C4-2B (cell line): ENCODE measurements at regions not wholly inside any gene's neighbourhood (a gene's known extent, or its start where the extent isn't known, plus 50 kb on each side); places are given as distances from the start of the nearest gene placed in this dataset.

Experiments used
- H3K27ac ChIP-seq: fragments of 450-650 bp; 2 replicates; pipeline ENCODE4 v1.5.1; 2017
- ZFX ChIP-seq: fragments of 450-650 bp; IDR thresholded peaks from 2 replicates; pipeline ENCODE4 v1.6.1; 2017
- TF ChIP-seq, protein P1 (sequence below): fragments of 450-650 bp; conservative IDR thresholded peaks from 2 replicates; pipeline ENCODE4 v1.5.1; 2017; ENCODE audit warnings: mild to moderate bottlenecking

DNA sequence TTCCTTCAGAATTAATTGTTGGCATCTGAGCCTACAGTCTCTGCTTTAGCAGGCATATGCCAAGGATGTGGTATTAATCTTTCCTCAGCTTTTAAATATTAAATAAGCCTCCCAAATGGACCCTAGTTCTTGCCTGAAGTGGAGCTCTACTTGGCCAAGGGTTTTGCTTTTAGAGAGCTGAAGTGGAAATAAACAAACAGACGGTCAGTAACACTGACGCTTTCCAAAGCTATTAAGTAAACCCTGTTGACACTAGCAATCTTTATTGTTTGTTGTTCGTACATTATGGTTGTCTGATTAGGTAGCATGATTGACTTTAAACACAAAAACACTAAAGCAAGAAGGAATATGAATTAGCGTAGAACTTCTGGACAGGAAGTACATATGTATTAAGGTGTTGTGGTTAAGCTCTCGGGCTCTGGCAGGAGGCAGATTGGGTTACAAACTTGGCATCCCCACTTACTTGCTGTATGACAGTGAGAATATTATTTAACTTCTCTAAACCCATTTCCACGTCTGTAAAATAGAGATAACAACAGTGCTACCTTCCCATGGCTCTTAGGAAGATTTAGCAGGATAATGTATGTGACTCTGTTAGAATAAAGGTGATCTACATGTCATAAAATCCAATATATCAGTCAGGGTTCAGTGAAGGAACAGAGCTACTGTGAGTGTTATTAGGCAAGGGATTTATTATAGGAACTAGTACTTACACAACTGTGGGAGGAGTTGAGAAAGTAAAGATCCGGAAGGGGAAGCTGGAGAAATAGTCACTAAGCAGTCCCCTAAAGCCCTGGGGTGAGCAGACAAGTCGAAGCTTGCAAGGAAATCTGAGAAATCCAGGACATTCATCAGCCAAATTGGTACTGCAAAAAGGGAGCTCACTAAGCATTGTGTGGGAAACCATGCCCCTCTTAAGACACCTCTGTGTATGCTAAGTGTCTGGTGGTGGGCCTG lies 92.2 kb upstream of the ATF7IP start:
- TF ChIP-seq ZFX, result no peak
- TF ChIP-seq, protein P1, sequence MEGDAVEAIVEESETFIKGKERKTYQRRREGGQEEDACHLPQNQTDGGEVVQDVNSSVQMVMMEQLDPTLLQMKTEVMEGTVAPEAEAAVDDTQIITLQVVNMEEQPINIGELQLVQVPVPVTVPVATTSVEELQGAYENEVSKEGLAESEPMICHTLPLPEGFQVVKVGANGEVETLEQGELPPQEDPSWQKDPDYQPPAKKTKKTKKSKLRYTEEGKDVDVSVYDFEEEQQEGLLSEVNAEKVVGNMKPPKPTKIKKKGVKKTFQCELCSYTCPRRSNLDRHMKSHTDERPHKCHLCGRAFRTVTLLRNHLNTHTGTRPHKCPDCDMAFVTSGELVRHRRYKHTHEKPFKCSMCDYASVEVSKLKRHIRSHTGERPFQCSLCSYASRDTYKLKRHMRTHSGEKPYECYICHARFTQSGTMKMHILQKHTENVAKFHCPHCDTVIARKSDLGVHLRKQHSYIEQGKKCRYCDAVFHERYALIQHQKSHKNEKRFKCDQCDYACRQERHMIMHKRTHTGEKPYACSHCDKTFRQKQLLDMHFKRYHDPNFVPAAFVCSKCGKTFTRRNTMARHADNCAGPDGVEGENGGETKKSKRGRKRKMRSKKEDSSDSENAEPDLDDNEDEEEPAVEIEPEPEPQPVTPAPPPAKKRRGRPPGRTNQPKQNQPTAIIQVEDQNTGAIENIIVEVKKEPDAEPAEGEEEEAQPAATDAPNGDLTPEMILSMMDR, result no peak
- H3K27ac ChIP-seq, result no peak overlapping the region

DNA sequence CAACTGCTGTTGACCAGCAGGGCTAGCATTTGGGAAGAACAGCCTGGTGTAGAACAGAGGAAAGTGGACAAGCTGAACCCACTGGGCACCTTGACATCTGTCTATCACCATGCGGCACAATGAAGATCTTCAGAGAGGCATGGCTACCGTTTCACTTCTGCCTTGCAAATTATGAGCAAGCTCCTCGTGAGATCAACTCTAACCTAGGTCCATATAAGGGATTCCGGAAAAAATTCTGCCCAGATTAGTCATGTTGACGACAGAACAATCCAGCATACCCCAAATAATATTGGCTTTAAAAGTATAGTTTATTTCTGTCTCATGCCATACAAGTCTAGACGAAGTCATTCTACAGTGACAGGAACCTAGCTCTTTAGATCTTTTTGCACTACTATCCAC lies 91.6 kb upstream of the ATF7IP start:
- no peak overlapping the region for H3K27ac ChIP-seq
- TF ChIP-seq, protein P1, result no peak
- no peak for TF ChIP-seq ZFX

DNA sequence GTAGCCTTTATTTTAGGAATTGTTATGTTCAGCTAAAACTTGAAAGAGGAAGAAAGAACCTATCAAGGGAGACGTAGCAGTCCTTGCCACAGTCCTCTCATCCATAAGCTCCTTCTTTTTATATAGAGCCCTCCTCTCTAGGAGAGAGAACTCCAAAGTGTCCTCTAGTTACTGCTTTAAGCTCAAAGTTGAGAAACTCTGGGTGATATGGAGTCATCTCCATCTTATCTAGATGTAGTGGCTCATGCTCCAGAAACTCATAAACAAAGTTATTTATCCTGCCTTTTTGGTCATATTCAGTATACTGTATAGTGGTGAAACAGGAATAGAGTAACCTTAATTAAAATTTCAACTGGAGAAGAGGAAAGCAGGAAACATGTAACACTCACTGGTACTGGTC lies 90.4 kb upstream of the ATF7IP start:
- H3K27ac ChIP-seq, result no peak overlapping the region
- TF ChIP-seq, protein P1, result no peak
- no peak for TF ChIP-seq ZFX

DNA sequence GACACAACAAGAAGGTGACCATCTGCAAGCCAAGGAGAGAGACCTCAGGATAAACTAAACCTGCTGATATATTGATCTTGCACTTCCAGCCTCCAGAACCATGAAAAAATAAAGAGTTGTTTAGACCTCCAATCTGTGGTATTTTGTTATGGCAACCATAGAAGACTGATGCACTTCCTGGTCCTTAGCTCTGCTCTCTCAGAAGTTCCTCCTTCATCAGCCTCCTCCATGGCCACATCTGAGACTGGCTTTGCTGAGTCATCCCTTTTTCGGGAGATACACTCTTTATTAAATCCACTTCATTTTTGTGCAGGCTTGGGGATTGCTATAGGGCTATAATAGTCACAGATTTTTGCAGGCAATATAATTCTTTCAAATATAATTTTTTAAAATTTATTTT lies 89.6 kb upstream of the ATF7IP start:
- H3K27ac ChIP-seq, result no peak overlapping the region
- no peak for TF ChIP-seq ZFX
- TF ChIP-seq, protein P1, result no peak

DNA sequence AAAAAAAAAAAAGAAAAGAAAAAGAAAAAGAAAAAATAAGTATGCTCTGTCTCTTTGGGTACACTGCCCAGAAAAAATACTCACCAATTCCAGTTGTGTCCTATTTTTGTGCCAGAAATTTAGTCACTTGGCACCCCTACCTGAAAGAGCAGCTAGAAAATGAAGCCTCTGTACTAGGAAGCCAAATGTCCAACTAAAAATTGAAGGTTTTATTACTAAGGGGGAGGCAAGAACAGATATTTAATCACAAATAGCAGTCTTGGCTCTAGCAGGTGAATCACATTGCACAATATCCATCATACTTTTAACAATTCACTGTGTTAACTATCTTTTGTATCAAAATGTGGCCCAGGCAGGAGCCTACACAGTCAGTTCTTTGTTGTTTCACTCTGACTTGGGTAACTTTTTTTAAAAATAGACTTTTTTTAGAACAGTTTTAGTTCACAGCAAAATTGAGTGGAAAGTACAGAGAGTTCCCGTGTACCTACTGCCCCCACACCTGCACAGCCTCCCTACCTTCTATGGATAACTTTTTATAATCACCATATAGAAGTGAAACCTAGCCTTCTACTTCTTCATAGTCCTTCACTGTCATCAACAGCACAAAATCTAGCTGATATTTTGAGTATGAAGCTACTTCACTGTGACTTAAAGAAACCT lies 87.1 kb upstream of the ATF7IP start:
- no peak overlapping the region for H3K27ac ChIP-seq
- TF ChIP-seq ZFX, result no peak
- TF ChIP-seq, protein P1, result no peak

DNA sequence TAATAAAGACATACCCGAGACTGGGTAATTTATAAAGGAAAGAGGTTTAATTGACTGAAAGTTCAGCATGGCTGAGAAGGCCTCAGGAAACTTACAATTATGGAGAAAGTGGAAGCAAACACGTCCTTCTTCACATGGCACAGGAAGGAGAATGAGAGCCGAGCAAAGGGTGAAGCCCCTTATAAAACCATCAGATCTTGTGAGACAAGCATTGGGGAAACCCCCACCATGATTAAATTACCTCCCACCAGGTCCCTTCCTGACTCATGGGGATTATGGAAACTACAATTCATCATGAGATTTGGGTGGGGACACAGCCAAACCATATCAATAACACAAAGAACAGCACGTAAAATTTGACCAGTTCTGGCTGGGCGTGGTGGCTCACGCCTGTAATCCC lies 85.6 kb upstream of the ATF7IP start:
- TF ChIP-seq, protein P1, result no peak
- no peak for TF ChIP-seq ZFX
- H3K27ac ChIP-seq, result no peak overlapping the region

DNA sequence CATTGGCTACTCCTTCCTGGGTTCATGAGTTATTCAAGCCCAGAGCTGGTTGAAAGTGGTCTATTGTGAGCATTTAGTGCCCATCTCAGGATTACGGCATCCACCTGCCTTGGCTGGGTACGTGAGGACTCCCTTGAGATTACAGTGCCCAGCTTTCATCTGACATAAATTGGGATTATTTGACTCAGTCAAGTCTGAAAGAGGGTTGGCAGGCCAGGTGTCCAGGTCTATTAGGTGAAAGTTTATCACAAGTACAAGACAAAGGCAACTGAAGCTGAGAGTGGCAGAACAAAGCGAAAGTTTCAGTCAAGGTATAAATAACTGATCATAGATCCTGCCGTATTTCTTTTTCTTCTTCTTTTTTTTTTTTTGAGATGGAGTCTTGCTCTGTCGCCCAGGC lies 84.6 kb upstream of the ATF7IP start:
- no peak overlapping the region for H3K27ac ChIP-seq
- TF ChIP-seq ZFX, result no peak
- TF ChIP-seq, protein P1, result no peak
